ENCODE measurements at regions not wholly inside any gene's neighbourhood (a gene's known extent, or its start where the extent isn't known, plus 50 kb on each side); places are given as distances from the start of the nearest gene placed in this dataset.

- TF ChIP-seq EZH2 (IDR thresholded peaks at IDR 0.05; ENCODE audit: low read length, missing control alignments) (no peak), CTCF (conservative IDR thresholded peaks at IDR 0.05 in 1 of 2, IDR thresholded peaks at IDR 0.05 in 1 of 2; ENCODE audit: low read depth in 1 of 2, low read length in 2 of 2) (no peak)
Observed at GRCh38 chr5:39762761-39763160, 338.0 kb upstream of the DAB2 start.

All from fibroblast of lung (primary cell).